SJCRH30 (cell line): ENCODE measurements at regions not wholly inside any gene's neighbourhood (a gene's known extent, or its start where the extent isn't known, plus 50 kb on each side); places are given as distances from the start of the nearest gene placed in this dataset.

Source experiments
- DNase-seq, 2 experiments: peaks; one replicate each; pipeline ENCODE4 v3.0.0-alpha.2; 2015 to 2020
- H3K27ac ChIP-seq: fragments of 250-450 bp; sonication (Bioruptor Pico); 2 replicates; pipeline ENCODE4 v1.5.1; 2020; ENCODE audit warnings: mild to moderate bottlenecking, moderate library complexity
- H3K27me3 ChIP-seq: fragments of 250-450 bp; sonication (Bioruptor Pico); 2 replicates; pipeline ENCODE4 v1.5.1; 2020; ENCODE audit warnings: mild to moderate bottlenecking, moderate library complexity
- H3K36me3 ChIP-seq: fragments of 250-450 bp; sonication (Bioruptor Pico); 2 replicates; pipeline ENCODE4 v1.5.1; 2020; ENCODE audit warnings: mild to moderate bottlenecking, moderate library complexity
- H3K4me1 ChIP-seq: fragments of 250-450 bp; sonication (Bioruptor Pico); 2 replicates; pipeline ENCODE4 v1.5.1; 2020; ENCODE audit warnings: mild to moderate bottlenecking, moderate library complexity
- H3K4me3 ChIP-seq: fragments of 250-450 bp; sonication (Bioruptor Pico); 2 replicates; pipeline ENCODE4 v1.5.1; 2020; ENCODE audit warnings: mild to moderate bottlenecking, moderate library complexity
- H3K9me3 ChIP-seq: fragments of 250-450 bp; sonication (Bioruptor Pico); replicated peaks from 2 replicates; pipeline ENCODE4 v1.5.1; 2020; ENCODE audit warnings: mild to moderate bottlenecking, moderate library complexity

GRCh38 chr4:38279650-38280322 lies 319.6 kb downstream of the PTTG2 start:
- H3K4me1 ChIP-seq: no peaks in the 10 kb centered on the region

GRCh38 chr4:38280323-38280706 lies 320.1 kb downstream of the PTTG2 start:
- Histone ChIP-seq H3K4me1 (no peaks in the 10 kb centered on the region), H3K9me3 (no peaks in the 10 kb centered on the region), H3K27ac (no peak overlapping the region), H3K27me3 (no peaks in the 10 kb centered on the region; the same call in 1 of the 2 replicates), H3K4me3 (no peak overlapping the region), H3K36me3 (no peaks in the 10 kb centered on the region)
- no peak for DNase-seq

More at GRCh38 chr4:38279650-38280322, 319.6 kb downstream of the PTTG2 start:
- Histone ChIP-seq H3K36me3 (no peaks in the 10 kb centered on the region), H3K9me3 (no peaks in the 10 kb centered on the region), H3K27me3 (0 out of 2 replicates have a peak, but pooled peaks cover under 1% of the 10 kb centered on the region), H3K4me3 (no peak overlapping the region), H3K27ac (no peak overlapping the region)
- DNase-seq: no peak

GRCh38 chr4:38281371-38282071 lies 321.3 kb downstream of the PTTG2 start:
- no peak for DNase-seq
- H3K27ac ChIP-seq: no peak overlapping the region
- H3K36me3 ChIP-seq: 0 out of 2 replicates have a peak, but pooled peaks cover 2% of the 10 kb centered on the region

DNA sequence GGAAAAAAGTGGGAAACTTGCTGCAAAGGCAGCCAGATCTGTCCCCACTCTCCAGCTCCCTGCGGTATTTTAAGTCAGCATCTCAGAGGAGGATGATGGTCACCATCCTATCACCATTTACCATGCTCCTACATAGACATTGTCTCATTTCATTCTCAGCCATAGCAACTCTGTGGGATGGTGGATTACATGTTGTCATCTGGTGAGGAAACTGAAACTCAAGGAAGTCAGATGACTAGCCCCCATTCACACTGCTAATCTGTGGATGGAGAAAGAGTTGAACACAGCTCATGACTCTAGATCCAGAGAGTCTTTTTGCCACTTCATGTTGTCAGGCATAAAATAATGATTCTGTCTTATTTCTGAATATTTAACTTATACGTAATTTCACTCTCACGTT lies 323.5 kb downstream of the PTTG2 start:
- no peak for DNase-seq

More at GRCh38 chr4:38281371-38282071, 321.3 kb downstream of the PTTG2 start:
- H3K9me3 ChIP-seq: 0 out of 2 replicates have a peak, but pooled peaks cover 3% of the 10 kb centered on the region
- peaks cover 3% of the 10 kb centered on the region for H3K27me3 ChIP-seq
- no peaks in the 10 kb centered on the region for H3K4me1 ChIP-seq
- no peak overlapping the region for H3K4me3 ChIP-seq

DNA sequence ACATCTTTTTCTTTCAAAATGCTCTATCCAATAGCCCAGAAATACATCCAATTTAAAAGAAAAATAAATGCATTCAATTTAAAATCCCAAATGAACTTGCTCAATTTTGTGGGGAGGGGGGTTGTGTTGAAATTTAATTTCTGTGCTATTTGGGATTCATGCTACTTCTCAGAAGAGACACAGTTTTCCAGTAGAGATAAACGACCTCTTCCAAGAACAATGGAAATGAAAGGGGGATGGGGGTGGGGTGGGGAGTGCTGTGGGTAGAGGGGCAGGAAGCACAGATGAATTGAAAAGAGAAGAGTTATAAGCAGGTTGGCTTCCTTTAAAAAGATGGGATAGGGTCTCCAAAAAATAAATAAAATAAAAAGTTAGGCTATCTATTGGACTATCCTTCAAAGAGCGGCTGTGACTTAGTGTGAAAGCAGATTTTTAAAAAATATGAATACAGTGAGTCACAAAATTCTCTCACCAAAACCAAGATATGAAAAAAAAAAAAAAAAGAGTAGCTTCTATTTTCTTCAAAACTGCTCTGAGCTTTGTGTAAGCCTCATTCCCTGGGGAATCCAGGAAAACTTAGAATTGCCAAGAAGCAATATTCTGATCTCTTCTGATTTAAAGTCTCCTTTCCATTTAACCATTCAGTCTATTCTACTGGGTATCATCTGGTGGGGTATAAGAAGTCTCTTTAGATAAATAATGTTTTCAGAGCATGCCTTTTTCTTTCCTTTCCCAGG lies 324.3 kb downstream of the PTTG2 start:
- H3K27ac ChIP-seq: no peak overlapping the region
- H3K4me1 ChIP-seq: no peaks in the 10 kb centered on the region
- 0 out of 2 replicates have a peak, but pooled peaks cover 2% of the 10 kb centered on the region for H3K36me3 ChIP-seq
- H3K9me3 ChIP-seq: 0 out of 2 replicates have a peak, but pooled peaks cover 3% of the 10 kb centered on the region
- peaks cover 3% of the 10 kb centered on the region for H3K27me3 ChIP-seq
- no peak overlapping the region for H3K4me3 ChIP-seq
- DNase-seq: no peak

More for the DNA sequence above, 323.5 kb downstream of the PTTG2 start:
- Histone ChIP-seq H3K4me3 (no peak overlapping the region), H3K27ac (no peak overlapping the region), H3K36me3 (0 out of 2 replicates have a peak, but pooled peaks cover 2% of the 10 kb centered on the region), H3K9me3 (0 out of 2 replicates have a peak, but pooled peaks cover 3% of the 10 kb centered on the region), H3K4me1 (no peaks in the 10 kb centered on the region), H3K27me3 (peaks cover 3% of the 10 kb centered on the region)

DNA sequence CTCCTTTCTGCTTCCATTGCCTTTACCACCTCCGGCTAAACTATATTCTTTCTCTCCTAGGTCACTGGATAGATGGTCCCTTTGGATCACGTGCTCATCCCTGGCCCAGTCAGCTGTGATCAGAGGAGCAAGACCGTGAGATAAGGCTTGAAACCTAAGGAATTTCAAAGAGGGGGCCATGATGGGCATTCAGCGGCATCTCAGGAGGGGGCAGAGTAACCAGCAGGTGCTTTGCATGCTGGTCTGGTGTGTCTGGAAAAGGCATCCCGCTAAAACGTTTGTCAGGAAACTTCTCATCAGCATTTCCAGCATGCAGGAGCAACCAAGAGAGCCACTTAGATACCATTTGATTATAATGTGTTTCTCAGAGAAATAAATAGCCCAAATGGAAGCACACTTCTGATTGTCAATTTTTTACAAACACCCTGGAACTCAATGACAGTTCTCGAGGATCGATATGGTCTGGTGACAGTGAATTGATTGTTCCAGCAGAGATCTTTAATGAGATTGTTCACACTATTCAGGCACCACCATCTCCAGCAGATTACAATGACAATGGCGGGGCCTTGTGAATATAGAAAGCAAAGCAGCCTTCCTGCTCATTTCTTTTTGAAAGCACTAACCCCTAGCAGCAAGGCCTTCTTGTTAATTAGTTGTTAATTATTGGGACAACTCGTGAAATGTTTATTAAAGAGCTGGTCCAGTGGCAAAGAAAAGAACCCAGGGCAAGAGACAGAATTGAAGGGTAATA lies 327.1 kb downstream of the PTTG2 start:
- Histone ChIP-seq H3K27ac (no peak overlapping the region), H3K4me1 (no peaks in the 10 kb centered on the region), H3K9me3 (0 out of 2 replicates have a peak, but pooled peaks cover 3% of the 10 kb centered on the region), H3K27me3 (peaks cover 3% of the 10 kb centered on the region), H3K4me3 (no peak overlapping the region), H3K36me3 (0 out of 2 replicates have a peak, but pooled peaks cover 2% of the 10 kb centered on the region)
- DNase-seq: no peak

GRCh38 chr4:38289553-38289952 lies 329.4 kb downstream of the PTTG2 start:
- peaks cover 3% of the 10 kb centered on the region; the same call in 1 of the 2 replicates for H3K9me3 ChIP-seq
- H3K27me3 ChIP-seq: peaks cover 3% of the 10 kb centered on the region
- no peaks in the 10 kb centered on the region for H3K4me1 ChIP-seq
- H3K4me3 ChIP-seq: no peak overlapping the region
- 0 out of 2 replicates have a peak, but pooled peaks cover 2% of the 10 kb centered on the region for H3K36me3 ChIP-seq
- H3K27ac ChIP-seq: no peak overlapping the region
- no peak for DNase-seq

GRCh38 chr4:38290366-38290765 lies 330.2 kb downstream of the PTTG2 start:
- peaks cover 3% of the 10 kb centered on the region; the same call in 1 of the 2 replicates for H3K9me3 ChIP-seq
- no peak overlapping the region for H3K4me3 ChIP-seq
- 0 out of 2 replicates have a peak, but pooled peaks cover 2% of the 10 kb centered on the region for H3K36me3 ChIP-seq
- DNase-seq: no peak
- H3K27me3 ChIP-seq: peaks cover 3% of the 10 kb centered on the region
- H3K27ac ChIP-seq: no peak overlapping the region
- no peaks in the 10 kb centered on the region for H3K4me1 ChIP-seq

- Histone ChIP-seq H3K36me3 (0 out of 2 replicates have a peak, but pooled peaks cover 2% of the 10 kb centered on the region), H3K27me3 (peaks cover 2% of the 10 kb centered on the region), H3K4me3 (no peak overlapping the region), H3K9me3 (peaks cover 5% of the 10 kb centered on the region), H3K27ac (no peak overlapping the region), H3K4me1 (no peaks in the 10 kb centered on the region)
- no peak for DNase-seq
Measured at GRCh38 chr4:38290914-38291313, 330.7 kb downstream of the PTTG2 start.

DNA sequence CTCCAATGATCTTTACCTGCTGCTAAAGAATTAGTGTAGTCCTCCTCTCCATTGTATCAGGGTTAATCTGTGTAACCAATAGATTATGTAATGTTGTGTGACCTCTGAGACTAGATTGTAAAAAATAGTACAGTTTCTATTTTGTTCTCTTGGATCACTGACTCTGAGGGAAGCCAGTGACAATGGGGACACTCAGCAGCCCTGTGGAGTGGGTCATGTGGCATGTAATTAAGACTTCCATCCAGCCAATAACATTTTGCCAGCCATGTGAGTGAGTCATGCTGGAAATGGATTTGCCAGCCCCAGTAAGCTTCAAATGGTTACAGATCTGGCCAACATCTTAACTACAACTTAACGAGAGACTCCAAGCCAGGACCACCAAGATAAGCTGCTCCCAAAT lies 332.3 kb downstream of the PTTG2 start:
- Histone ChIP-seq H3K4me3 (no peak overlapping the region), H3K36me3 (no peaks in the 10 kb centered on the region), H3K27ac (no peak overlapping the region), H3K4me1 (no peaks in the 10 kb centered on the region), H3K9me3 (peaks cover 4% of the 10 kb centered on the region), H3K27me3 (no peaks in the 10 kb centered on the region; the same call in none of the 2 replicates)
- no peak for DNase-seq

DNA sequence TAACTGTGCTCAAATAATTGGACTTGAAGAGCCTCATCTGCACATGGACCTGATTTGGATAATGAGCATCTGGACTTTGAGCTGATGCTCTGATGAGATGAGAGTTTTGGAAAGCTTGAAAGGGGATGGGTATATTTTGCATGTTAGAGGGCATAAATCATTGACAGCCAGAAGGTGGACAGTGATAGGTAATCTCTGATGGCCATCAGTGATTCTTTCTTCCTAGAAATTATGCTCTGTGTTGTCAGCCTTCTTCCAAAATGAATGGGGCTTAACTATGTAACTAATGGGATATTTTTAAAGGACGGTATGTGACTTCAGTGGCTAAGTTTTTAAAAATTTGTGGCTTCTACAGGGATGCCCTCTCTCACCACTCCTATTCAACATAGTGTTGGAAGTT lies 334.0 kb downstream of the PTTG2 start:
- H3K36me3 ChIP-seq: no peaks in the 10 kb centered on the region
- H3K27me3 ChIP-seq: no peaks in the 10 kb centered on the region; the same call in 1 of the 2 replicates
- H3K4me3 ChIP-seq: no peak overlapping the region
- H3K9me3 ChIP-seq: peaks cover 7% of the 10 kb centered on the region
- H3K4me1 ChIP-seq: no peaks in the 10 kb centered on the region
- H3K27ac ChIP-seq: no peak overlapping the region
- no peak for DNase-seq

DNA sequence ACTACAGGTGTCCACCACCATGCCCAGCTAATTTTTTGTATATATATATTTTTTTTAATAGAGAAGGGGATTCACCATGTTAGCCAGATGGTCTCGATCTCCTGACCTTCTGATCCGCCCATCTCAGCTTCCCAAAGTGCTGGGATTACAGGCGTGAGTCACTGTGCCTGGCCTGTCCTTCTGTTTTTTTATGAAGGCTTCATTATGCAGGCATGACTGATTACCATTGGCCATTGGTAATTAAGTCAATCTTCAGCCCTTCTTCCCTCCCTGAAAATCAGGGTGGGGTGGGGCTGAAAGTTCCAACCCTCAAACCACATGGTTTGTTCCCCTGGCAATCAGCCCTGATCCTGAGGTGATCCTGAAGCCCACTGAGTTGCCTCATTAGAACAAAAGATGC lies 336.9 kb downstream of the PTTG2 start:
- Histone ChIP-seq H3K27me3 (no peaks in the 10 kb centered on the region), H3K4me1 (no peaks in the 10 kb centered on the region), H3K27ac (no peak overlapping the region), H3K36me3 (no peaks in the 10 kb centered on the region), H3K9me3 (peaks cover 7% of the 10 kb centered on the region), H3K4me3 (no peak overlapping the region)
- DNase-seq: no peak

GRCh38 chr4:38298868-38299713 lies 338.9 kb downstream of the PTTG2 start:
- H3K36me3 ChIP-seq: no peaks in the 10 kb centered on the region
- H3K27ac ChIP-seq: no peak overlapping the region
- no peaks in the 10 kb centered on the region for H3K4me1 ChIP-seq
- H3K9me3 ChIP-seq: peaks cover 7% of the 10 kb centered on the region; the same call in 1 of the 2 replicates
- no peaks in the 10 kb centered on the region for H3K27me3 ChIP-seq
- no peak overlapping the region for H3K4me3 ChIP-seq
- no peak for DNase-seq
